CD4-positive, alpha-beta T cell treated with Interleukin-1 beta for 1 hour (primary cell): ENCODE measurements at regions not wholly inside any gene's neighbourhood (a gene's known extent, or its start where the extent isn't known, plus 50 kb on each side); places are given as distances from the start of the nearest gene placed in this dataset.

Experiments used
- DNase-seq, 2 donors: peaks; one replicate each; pipeline ENCODE4 v3.0.0-alpha.2; 2020 to 2022

DNA sequence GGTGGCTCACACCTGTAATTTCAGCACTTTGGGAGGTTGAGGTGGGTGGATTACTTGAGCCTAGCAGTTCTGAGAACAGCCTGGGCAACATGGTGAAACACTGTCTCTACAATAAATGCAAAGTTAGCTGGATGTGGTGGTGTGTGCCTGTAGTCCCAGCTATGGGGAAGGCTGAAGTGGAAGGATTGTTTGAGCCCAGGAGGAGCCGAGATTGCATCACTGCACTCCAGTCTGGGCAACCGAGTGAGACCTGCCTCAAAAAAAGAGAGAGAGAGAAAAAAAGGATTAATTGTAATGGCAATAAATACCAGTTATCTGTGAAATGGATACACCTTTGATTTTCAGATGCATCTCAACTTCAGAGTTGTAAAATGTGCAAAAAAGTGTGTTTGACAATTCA lies 58.8 kb downstream of the SPRY1 start:
- no peak for DNase-seq

DNA sequence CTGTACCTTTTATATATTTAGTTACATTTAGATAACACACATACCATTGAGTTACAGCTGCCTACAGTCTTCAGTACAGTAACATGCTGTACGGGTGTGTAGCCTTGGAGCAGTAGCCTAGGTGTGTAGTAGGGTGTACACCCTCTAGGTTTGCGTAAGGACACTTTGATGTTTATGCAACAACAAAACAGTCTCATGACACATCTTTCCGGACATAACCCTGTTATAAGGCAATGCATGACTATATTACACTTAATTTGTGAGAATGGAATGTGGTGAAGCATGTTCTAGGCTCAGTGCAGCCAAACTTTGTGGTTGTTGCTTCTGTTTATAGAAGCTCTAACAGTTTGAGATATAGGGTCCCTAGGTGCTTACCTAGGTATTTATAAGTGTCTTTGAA lies 65.4 kb downstream of the SPRY1 start:
- no peak for DNase-seq

DNA sequence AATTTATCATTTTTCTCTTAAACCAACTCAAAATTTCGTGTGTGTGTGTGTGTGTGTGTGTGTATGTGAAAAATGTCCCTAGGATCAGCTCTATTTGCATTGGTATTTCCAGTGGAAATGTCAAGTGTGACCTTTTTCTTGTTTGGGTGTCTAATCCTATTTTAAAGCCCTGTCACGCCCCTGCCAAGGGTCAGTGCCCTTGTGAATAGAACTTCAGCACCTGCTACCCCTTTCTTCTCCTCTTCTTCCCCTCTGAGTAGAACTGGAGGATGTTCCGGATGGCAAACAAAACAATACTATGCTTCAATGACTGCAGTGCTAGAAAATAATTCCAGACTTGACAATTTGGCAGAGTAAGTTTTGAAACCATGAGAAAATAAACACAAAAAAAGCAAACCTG lies 67.3 kb downstream of the SPRY1 start:
- DNase-seq, result no peak

DNA sequence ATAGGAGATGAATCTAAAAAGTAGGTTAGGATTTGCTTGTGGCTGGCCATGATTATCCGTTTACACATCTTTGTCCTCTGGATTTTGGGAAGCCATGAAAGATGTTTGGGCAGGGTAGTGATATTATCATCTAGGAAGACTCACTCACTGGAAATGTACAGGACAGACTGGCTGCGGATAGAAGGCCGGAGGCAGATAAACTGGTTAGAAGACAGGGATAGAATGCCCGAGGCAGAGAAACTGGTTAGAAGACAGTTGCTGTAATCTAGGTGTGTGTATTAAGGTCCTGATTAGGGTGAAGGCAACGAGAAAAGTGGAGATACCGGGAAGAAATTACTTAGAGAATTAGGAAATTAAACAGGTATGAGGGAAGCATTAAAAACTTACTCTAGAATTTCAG lies 68.8 kb downstream of the SPRY1 start:
- no peak for DNase-seq

DNA sequence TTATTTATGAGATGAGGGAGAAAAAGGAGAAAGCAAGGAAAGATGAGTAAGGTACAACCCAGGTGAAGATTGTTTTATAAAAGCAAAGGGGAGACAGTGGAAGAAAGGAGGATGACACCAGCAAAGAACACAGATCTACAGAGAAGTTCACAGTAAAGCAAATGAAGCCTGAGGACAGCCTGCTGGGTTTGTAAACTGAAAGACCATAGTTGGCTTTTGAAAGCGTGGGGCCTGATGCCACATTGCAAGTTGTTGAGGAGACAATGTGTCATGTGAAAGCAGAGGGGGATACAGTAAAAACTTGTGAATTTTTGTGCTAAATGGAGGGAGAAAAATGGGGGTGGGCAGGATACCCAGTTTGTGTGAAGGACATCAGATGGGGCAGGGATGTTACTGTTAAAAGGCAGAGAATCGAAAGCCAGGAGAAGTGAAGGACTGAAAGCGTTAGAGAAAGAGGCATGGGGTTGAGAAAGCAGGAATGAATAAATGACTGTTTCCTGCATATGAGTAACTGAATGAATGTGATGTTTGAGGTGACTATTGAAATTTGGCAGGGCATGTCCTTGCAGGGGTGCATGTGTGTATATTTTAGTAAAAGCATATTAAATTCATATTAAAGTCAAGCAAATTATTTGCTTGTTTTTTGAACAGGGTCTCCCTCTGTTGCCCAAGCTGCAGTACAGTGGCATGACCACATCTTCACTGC lies 69.6 kb downstream of the SPRY1 start:
- DNase-seq, result no peak

DNA sequence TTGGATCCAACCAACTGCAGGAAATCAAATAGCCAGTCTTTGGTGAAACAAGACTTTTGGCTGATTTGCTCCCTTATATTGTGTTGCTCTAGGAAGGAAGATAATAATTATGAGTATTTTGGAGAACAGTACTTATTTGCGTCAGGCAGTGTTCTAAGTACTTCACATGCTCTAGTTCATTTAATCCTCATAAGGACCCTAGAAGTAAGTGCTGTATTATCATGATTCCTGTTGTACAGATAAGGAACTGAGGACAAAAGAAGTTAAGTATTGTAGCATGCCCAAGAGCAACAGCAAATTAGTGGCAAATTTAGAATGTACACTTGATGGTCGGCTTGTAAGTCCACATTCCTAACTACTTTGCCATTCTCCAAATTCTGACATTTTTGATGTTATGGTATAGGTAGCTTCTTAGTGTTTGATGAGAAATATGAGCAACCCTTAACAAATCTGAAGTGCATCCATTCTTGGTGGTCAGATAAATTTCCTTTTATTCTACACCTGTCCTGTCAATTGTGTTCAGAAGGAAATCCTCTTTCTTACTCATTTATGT lies 72.0 kb downstream of the SPRY1 start:
- no peak for DNase-seq

DNA sequence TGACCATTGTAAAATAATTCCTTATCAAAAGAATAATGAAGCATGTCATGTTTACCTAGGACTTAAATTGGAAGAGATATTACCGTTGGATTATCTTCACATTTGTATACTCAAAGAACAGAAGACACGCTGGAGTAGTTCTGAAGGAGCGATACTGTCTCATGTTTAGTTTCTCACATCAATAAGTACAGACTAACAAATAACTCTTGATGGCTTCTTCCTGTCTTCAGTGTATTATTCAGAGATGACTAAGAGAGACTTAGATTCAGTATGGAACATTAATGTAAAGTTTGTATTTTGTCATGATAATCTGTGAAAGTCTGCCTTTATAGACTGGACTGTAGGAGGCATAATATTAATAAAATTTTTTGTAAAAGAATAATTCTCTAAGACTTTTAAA lies 72.7 kb downstream of the SPRY1 start:
- DNase-seq, result no peak

DNA sequence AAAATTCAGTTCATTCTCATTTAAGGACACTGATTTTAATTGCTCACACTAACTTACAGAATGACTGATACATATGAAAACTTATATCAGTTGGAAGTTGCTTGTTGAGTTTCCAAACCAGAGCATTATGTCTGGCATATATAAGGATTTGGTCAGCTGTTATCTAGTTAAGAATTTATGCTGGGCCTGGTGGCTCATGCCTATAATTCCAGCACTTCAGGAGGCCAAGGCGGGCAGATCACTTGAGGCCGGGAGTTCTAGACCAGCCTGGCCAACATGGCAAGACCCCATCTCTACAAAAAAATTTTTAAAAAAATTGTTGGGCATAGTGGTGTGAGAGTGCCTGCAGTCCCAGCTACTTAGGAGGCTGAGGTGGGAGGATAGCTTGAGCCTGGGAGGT lies 73.1 kb downstream of the SPRY1 start:
- no peak for DNase-seq

DNA sequence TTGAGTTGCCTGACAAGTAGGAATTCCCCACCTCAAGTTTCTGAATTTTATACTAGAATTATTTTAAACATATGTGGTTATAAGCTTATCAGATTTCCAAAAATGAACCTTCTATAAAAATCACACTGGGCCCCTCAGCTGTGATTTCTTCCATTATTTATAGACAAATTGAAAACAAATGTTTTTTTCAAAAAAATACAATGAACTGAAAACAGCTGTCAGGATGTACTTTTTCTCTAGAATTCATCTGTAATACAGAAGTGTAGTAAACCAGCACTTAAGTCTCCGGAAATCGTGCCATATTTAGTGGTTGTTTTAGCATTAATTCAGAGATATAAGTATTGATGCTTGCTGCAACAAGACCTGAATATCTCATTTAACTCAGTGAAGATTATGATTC lies 74.0 kb downstream of the SPRY1 start:
- DNase-seq, result no peak

DNA sequence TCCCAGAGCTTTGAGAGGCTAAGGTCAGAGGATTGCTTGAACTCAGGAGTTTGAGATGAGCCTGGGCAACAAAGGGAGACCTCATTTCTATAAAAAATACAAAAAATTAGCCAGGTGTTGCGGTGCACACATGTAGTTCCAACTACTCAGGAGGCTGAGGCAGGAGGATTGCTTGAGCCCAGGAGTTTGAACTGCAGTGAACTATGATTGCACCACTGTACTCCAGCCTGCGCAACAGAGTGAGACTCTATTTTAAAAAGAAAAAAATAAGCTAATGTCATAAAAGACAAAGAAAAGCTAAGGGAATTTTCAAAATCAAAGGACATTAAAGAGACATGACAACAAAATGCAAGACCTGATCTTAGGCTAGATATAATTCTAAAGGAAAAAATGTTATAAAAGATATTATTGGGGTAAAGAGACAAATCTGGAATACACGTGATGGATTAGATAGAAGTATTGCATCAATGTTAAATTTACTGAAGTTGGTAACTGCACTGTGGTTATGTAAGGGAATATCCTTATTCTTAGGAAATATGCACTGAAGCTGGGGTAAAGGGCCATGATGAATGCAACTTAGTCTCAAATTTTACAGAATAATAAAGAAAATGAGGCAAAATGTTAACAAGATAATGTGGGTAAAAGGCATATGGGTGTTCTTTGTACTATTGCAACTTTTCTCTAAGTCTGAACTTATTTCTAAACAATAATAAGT lies 75.2 kb downstream of the SPRY1 start:
- DNase-seq, result no peak

DNA sequence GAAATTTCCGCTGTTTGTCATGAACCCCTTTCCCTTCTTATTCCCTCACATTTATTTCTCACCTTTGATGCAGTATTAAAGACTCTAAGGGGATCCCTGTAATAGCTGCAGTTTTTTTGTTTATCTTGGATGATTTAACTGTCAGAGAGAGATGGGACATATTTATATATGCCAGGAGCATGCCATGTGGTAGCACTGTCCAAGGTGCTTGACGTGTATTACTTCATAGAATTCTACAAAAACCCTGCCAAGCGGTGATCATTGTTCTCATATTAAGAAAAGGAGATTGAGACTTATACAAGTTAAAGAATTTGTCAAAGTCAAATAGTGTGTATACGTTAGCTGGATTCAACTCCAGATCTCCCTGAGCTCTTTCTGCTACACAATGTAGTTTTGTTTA lies 78.2 kb downstream of the SPRY1 start:
- DNase-seq, result no peak

DNA sequence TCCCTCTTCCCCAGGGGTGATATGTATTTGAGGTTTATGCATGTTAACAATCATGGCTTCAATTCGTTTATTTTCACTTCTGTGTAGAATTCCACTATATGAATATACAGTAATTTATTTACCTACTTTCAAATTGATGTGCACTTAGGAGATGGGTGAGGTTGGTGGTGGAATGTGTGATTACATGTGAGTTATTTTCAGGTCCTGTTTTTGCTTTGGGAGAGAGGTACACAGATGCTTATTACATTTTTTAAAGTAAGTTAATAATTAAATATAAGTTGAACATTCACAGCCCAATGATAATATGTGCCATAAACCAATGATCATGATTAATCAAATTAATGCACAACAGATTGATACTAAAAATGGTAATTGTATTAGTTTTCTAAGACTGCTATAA lies 79.5 kb downstream of the SPRY1 start:
- no peak for DNase-seq

DNA sequence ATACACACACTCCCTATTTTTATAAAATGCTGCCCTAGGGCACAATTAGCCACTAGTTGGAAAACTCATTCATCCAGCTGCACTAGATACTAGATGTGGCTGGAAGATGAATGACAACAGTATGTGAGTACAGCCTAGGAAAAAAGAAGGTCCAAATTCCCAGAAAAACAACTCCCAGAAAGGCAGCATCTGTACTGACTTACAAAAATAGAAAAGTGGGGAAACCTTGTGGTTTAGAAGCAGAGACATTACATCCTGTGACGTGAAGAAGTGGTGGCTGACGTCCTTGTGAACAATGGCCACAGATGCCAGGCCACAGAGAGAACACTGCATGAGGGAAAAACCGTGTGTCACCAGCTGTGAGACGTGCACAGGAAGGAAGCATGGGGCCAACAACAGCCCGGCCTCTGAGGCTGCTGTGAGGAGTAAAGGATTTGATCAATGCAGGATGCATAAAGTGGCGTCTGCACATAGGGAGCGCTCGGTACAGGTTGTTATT lies 81.2 kb downstream of the SPRY1 start:
- peak; percentile 31 to 66 for DNase-seq

DNA sequence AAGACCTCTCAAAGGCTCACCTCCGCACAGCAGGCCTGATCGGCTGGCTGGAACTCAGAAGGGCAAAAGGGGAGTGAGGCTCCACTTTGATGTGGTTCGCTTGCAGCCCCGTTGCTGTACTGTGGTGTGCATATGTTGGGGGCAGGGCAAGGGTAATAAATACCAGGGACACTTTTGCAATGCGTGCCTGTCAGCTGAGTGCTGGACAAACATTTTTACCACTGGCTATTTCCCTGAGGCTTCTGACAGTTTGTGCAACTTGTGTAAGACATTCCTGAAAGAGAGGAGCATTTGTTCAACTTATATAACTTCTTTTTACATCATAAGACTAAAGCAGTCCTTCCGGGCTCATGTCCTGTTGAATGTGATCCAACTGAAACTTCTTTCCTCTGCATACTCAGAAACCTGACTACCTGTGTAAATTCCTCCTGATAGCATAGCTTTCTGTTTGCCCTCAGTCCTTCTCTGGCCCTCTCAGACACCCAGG lies 82.3 kb downstream of the SPRY1 start:
- no peak for DNase-seq

DNA sequence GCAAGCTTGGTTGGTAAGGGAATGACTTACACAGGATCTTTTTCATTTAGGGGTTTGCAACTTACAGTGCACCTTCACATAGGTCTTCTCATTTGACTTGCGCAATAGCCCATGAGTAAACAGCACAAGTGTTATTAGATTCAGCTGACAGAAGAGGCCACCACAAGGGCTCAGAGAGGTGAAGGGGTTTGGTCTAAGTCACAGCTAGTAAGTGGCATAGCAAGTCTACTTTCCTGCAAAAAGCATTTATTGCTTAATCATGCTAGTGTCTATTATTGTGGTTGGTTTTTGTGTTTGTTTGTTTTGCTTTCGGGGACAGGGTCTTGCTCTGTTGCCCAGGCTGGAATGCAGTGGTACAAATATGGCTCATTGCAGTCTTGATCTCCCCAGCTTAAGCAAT lies 83.3 kb downstream of the SPRY1 start:
- DNase-seq, result no peak

DNA sequence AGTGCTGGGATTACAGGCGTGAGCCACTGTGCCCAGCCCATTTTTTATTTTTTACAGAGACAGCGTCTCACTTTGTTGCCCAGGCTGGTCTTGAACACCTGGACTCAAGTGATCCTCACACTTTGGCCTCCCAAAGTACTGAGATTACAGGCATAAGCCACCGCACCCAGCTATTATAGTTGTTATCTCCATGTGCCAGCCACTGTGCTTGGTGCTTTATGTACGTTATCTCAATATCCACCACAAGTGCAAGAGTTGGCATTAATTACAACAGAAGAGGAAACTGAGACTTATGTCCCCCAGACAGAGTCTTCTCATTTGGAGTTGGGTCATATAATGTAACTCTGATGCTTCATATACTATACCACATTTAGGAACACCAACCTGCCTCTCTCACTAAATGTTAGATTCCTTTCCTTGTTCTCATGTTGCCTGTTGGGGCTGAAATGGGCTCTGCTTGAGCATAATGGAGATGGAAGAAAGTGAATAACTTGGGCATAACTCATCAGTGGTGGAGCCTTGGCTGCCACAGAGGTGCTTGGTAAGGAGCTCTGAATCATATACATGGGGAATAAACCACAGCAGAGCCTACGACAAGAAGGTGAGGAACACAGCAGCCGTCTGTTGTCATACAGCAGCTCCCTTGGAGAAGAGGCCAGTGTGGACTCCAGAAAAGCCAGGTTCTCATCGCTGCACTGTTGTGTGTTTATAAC lies 84.3 kb downstream of the SPRY1 start:
- no peak for DNase-seq

DNA sequence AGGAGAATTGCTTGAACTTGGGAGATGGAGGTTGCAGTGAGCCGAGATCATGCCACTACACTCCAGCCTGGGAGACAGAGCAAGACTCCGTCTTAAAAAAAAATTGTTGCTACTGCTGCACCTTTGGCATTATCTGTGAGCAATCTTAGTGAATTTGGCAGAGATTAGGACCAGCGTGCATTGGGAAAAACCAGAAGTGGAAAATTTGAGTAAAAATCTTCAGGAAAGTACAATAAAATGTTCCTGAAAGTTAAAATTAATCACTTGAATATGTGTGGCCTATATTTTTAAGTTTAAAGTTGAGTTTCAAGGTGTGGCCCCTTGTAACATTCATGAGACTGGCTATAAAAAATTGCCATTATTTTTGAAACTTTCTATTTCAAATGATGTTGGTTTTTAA lies 85.1 kb downstream of the SPRY1 start:
- no peak for DNase-seq

DNA sequence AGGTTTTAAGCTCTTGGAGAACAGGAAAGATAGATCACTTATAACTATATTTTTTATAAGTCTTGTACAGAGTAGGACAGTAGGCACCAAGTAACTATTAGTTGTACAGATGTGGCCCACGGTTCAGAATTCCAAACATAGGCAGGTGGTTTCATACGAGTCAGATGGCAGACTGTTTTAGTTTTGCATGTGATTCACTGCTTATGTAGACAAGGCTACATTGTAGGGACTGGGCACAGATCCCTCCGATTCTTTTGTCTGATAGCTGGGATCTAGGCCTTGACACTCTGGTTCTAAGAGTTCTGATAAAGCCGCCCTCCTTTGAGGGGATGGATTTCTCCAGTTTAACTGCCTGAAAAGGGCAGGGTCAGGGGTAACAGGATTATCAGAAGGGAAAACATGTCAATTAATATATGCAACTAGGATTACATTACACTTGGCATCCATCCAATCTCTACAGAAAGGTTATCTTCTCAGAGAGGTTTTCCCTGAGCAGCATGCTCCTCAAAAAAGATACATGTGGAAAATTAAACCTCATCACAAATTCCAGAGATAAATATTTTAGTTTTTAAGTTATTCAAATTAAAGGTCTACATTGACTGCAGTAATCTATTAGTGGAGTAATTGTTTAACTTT lies 87.8 kb downstream of the SPRY1 start:
- DNase-seq, result no peak

DNA sequence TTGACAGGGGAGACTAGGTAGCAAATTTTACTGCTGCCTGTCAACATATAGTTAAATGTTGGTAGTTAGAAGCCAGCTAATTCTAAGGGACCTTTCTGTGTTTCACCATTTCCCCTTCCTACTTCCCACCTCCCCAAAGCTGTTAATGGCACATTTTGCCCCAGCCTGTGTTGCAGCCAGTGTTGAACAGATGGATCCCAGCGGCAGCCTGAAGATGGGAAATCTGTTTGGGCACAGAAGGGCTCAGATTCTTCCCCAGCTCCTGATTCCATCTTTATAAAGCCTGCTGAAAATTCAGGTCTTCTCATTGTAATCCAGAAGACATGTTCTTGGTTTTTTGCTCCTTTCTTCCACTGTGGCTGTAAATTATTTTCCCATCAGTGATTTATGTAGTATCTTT lies 89.0 kb downstream of the SPRY1 start:
- no peak for DNase-seq

DNA sequence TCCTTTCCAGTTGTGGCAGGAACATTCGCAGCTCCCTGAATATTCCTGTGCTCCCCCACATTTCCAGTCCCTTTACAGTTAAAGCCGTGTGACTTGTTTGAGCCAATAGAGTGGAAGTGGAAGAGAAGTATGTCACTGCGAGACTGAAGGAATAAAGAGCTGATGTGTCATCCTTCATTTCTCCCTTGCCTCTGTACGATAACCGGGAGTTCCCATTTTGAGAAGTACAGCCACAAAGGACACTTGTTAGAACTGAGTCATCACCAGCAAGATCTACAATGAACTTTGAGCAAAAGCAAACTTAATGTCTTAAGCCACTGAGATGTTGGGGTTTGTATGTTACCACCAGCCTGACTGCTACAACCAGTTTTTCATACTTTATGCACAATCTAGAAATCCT lies 92.3 kb downstream of the SPRY1 start:
- peak in 1 of 2 donors; percentile 11 for DNase-seq

DNA sequence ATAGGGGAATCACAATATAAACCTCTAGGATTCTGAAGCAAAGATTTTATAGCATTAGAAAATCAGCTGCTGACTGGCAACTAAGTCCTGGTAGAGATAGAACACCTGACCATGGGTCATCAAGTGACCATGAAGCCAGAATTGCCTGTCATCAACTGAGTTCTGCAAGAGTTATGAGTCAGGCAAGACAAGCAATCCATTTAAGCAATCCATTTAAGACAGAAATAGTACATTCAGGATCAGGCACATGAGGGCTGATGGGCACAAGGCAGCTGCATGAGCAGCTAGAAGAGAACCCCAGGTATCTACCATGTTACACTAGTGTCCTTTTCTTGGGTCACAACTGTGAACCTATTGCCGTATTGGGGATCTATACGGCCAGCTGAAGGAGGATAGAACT lies 98.9 kb downstream of the SPRY1 start:
- DNase-seq, result no peak

DNA sequence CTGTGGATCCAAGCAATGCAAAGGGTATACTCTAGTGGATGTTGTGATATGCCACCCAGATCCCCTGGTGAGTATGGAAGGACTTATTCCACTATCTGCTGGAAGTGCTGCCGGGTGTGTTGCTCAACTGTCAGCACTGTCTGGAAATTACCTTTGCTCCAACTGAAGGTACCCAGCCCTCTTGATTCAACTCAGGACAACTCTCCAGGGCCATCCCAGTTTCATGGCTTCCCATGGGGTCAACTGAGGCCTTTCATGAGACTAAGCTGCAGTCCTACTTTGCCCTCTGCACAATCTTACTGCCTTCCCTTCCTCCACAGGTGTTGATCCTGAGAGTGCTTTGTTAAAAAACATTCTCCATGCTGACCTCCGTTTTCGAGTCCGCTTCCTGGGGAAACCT lies 99.8 kb downstream of the SPRY1 start:
- no peak for DNase-seq

DNA sequence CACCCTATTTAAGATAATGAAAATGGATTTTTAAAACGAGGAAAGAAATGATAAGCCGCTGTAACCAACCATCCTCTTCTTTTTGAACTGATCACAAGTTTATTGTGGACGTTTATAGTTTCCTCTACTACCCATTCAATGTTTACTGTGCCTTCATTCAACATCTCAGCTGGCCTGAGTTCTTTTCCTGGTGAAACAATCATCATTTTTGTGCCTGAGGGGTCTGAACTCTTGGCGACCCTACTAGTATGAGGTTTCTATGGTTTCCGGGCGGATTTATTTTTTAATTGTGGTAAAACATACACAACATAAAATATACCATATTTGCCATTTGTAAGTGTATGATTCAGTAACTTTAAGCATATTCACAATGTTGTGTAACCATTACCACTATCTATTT lies 100.7 kb downstream of the SPRY1 start:
- no peak for DNase-seq
